ENCODE measurements at regions not wholly inside any gene's neighbourhood (a gene's known extent, or its start where the extent isn't known, plus 50 kb on each side); places are given as distances from the start of the nearest gene placed in this dataset.

- TF ChIP-seq RAD21 (IDR thresholded peaks at IDR 0.05; ENCODE audit: low read length) (no peak), NRF1 (IDR thresholded peaks at IDR 0.05; ENCODE audit: low read depth, low read length) (no peak)
- TF ChIP-seq, protein P1, sequence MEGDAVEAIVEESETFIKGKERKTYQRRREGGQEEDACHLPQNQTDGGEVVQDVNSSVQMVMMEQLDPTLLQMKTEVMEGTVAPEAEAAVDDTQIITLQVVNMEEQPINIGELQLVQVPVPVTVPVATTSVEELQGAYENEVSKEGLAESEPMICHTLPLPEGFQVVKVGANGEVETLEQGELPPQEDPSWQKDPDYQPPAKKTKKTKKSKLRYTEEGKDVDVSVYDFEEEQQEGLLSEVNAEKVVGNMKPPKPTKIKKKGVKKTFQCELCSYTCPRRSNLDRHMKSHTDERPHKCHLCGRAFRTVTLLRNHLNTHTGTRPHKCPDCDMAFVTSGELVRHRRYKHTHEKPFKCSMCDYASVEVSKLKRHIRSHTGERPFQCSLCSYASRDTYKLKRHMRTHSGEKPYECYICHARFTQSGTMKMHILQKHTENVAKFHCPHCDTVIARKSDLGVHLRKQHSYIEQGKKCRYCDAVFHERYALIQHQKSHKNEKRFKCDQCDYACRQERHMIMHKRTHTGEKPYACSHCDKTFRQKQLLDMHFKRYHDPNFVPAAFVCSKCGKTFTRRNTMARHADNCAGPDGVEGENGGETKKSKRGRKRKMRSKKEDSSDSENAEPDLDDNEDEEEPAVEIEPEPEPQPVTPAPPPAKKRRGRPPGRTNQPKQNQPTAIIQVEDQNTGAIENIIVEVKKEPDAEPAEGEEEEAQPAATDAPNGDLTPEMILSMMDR (IDR thresholded peaks at IDR 0.05) = no peak
Measured at GRCh38 chr9:105069285-105069684, 141.3 kb upstream of the ABCA1 start.
